Skin epidermis (tissue), 12 donors: ENCODE measurements at regions not wholly inside any gene's neighbourhood (a gene's known extent, or its start where the extent isn't known, plus 50 kb on each side); places are given as distances from the start of the nearest gene placed in this dataset.
"Not testable (repeated sequence)": the region's sequence is repeated elsewhere in the genome, so short reads cannot be mapped to it uniquely, and the experiment has no call there.

Source experiments
- H3K27ac ChIP-seq, 21 experiments: fragments of 200-600 bp; sonication (generic) in 11 of 21; one replicate each; pipeline ENCODE4 v1.5.0; 2020; ENCODE audit warnings: mild to moderate bottlenecking in 3 of 21, inconsistent platforms in 2 of 21, moderate library complexity in 2 of 21
- H3K4me3 ChIP-seq, 7 experiments: fragments of 200-600 bp; sonication (generic) in 2 of 7; one replicate each; pipeline ENCODE4 v1.5.0; 2020; ENCODE audit warnings: inconsistent platforms in 2 of 7, mild to moderate bottlenecking in 2 of 7, moderate library complexity in 1 of 7

DNA sequence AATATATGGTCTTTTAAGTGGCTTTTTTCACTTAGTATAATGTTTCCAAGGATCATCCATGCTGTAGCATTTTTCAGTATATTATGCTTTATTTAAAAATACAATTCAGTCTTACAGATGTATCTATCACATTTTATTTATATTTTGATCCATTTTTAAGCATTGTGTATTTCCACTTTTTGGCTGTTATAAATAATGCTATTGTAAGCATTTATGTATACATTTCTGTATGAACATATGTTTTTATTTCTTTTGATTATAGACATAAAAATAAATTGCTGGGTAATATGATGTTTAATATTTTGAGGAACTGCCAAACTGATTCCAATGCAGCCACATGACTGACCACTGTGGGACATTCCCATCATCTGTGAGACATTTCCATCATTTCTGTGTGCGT, 1662.0 kb downstream of the REEP3 start:
- Histone ChIP-seq H3K27ac (no peak overlapping the region), H3K4me3 (no peak overlapping the region)

GRCh38 chr10:65186668-65187067, 1665.5 kb downstream of the REEP3 start:
- H3K4me3 ChIP-seq, H3K27ac ChIP-seq: not testable (repeated sequence)

DNA sequence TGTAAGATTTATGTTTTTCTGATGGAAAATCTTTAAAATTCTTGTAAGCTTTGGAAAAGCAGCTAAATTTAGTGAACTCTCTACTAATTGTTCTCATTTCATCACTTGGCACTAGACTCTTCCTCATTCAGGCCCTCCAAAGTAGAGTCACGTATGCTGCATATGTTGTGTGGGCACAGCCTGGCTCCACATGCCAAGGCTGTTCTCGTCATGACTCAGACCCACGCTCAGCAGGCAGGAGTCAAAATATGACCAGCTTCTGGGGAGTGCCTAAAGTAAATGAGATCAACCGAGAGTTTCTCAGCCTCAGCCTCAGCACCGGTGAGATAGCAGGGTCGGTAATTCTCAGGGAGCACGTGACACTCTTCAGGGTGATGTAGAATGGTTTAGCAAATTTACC, 1672.9 kb downstream of the REEP3 start:
- H3K4me3 ChIP-seq = no peak overlapping the region
- H3K27ac ChIP-seq = no peak overlapping the region

- Histone ChIP-seq H3K27ac (no peak overlapping the region), H3K4me3 (no peak overlapping the region)
Measured at GRCh38 chr10:65194555-65194954, 1673.4 kb downstream of the REEP3 start.

DNA sequence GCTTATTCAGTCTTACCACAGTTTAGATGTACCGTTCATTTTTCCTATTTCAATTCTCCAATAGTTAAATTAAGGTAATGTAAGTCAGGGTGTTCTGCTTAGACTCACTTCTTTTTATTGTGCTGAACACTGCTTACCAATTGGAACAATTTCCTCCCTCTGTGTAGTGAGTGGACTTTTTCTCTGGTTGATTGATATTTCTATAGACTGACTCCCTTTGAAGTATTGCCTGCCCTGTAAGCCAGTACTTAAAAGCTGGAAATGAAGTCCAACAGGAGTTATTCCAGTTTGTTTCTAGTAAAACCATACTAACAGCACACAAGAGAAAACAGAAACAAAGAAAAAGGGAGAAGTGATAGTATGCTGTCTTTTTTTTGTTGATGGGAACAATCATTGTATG, 1674.9 kb downstream of the REEP3 start:
- no peak overlapping the region for H3K4me3 ChIP-seq

DNA sequence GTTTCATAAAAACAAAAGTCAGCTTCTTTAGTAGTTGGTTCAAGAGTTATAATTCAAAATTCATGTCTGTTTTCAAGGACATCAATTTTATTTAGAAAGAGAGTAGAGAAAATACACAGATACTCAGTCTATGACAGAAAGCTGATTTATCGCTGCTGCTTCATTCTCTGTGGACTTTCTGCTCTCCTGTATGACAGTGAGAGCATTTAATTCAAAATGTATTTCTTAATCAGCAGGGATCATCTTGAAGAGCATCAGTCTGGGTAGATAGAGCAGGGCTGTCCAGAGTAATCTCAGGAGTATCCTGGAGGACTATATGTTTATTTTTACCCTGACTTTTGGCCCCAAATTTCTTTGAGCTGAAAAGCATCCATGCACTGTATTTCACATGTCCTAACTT, 1676.7 kb downstream of the REEP3 start:
- Histone ChIP-seq H3K4me3 (no peak overlapping the region), H3K27ac (no peak overlapping the region)

More for the DNA sequence above, 1674.9 kb downstream of the REEP3 start:
- H3K27ac ChIP-seq = no peak overlapping the region

DNA sequence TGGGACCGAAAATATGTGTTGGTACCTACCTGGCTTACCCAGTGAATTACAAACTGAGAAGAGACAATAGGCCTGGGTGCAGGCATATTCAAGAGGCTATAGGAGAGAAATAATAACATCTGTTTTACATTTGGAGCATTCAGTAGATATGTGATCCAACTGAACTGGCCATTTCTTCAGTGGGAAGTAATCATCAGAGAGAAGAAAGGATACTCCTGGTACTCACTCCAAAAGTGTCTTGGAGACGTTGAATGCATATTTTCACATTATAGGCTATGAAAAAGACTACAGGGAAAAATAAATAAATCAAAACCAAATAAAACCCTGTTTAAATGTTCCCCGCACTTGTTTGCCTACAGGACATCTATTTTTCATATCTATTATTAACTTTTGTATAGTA, 1680.3 kb downstream of the REEP3 start:
- no peak overlapping the region for H3K4me3 ChIP-seq
- H3K27ac ChIP-seq = no peak overlapping the region

- H3K27ac ChIP-seq = no peak overlapping the region
- no peak overlapping the region for H3K4me3 ChIP-seq
Measured at GRCh38 chr10:65204999-65205398, 1683.8 kb downstream of the REEP3 start.

DNA sequence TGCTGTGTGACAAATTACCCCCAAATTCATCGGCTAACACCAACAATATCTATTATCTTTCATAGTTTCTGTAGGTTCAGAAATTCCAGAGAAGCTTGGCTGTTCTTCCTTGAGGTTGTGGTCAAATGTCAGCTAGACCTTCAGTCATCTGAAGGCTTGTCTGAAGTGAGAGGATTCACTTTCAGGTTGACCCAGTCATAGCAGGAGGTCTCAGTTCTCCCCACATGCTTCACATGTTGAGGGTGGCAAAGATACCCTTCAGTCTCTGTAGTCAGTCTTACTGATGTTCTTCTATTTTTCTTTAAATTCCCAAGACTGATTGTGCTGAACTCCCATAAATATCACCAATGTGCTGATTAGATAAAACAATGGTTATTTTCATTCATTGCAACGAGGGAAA, 1692.0 kb downstream of the REEP3 start:
- Histone ChIP-seq H3K4me3 (no peak overlapping the region), H3K27ac (no peak overlapping the region)

DNA sequence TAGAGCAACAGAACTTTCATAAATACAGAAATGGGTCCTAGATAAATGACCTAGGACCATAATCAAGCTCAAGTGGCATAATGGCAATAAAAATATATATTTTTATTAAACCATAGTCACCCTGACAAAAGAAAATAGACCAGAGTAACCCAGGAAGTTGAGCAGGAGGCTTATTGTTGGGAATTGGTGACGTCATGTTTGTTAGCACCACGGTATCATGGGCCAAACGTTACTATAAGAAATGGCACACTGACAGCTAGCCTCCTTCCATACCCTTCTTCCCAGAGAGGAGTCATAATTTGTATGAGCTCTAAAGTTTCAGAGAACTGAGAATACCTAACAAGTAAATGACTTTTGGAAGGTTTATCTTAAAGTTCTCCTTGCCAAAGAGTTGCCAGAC, 1698.2 kb downstream of the REEP3 start:
- Histone ChIP-seq H3K4me3 (no peak overlapping the region), H3K27ac (no peak overlapping the region)

GRCh38 chr10:65231148-65231547, 1694.7 kb upstream of the LRRTM3 start:
- Histone ChIP-seq H3K27ac (no peak overlapping the region), H3K4me3 (no peak overlapping the region)

- no peak overlapping the region for H3K27ac ChIP-seq
- H3K4me3 ChIP-seq = no peak overlapping the region
Measured at GRCh38 chr10:65234261-65234660, 1691.6 kb upstream of the LRRTM3 start.

DNA sequence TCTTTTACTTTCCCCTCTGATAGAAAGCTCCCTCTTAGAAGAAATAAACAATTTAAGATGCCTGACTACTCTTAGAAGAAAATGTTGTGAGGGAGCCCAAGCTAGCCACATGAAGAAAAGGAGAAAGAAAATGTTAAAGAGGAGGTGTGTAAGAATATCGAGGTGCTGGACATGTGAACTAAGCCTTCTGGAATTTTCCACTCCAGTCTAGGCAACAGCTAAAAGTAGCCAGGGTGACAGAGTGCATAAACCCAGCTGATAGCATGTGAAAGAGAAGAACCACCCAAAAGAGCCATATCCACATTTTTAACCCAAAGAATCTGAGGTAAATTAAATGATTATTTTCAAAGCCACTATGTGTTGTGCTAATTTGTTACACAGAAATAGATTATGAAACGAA, 1690.6 kb upstream of the LRRTM3 start:
- H3K27ac ChIP-seq = no peak overlapping the region
- H3K4me3 ChIP-seq = no peak overlapping the region

GRCh38 chr10:65235846-65236245, 1690.0 kb upstream of the LRRTM3 start:
- Histone ChIP-seq H3K4me3 (no peak overlapping the region), H3K27ac (no peak overlapping the region)

DNA sequence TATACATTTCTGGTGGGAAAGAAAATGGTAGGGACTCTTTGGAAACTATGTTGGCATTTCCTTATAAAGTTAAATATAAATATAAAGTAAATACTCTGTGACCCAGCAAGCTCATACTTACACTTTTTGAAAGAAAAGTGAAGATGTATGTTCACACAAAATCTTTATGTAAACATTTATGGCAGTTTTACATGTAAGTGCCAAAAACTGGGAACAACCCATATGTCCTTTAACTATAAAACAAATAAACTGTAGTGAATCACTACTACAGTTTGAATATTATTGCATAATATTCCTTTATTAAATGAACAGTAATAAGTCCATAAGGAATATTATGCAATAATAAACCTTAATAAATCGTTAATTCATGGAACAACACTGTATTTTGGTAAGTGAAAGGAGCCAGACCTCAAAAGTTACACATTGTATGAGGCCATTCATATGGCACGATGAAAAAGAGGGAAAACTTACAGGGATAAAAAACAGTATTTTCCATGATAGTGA, 1660.3 kb upstream of the LRRTM3 start:
- Histone ChIP-seq H3K4me3 (no peak overlapping the region), H3K27ac (no peak overlapping the region)

DNA sequence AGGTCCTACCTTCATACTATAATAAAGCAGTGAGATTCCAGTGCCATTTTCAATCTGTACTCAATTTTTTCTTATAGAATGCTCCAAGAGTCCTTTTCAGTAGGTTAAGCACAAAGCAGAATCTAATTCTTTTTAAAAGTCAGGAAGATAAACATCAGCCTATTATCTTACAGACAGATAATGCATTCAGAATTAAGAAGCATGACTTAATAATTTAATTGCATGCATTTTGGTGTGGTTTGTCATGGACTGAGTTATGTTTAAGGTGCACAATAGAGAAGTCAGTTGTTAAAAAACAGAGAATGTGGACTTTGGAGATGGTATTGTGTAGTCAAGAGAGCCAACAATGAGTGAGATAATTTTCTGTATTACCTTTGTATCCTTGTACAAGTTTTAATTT, 1656.3 kb upstream of the LRRTM3 start:
- not testable (repeated sequence) for H3K27ac ChIP-seq, H3K4me3 ChIP-seq

DNA sequence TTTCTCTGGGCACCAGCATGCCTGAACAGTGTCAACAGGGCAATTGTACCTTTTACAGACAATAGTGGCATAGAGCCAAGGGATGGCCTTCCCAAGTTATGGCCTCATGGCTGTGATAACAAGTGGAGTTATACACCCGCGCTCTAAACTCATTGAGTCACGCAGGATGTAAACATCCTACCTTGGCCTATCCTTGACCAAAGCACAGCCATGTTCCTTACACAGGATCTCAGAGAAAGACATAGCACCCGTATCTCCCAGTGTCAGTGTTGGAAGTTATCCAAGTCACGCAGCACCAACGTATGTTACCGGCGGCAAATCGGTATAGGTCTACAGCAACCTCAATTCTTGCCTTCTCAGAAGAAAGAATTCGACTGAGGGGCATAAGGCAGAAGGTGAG, 1654.9 kb upstream of the LRRTM3 start:
- H3K4me3 ChIP-seq = no peak overlapping the region

GRCh38 chr10:65273115-65273514, 1652.7 kb upstream of the LRRTM3 start:
- no peak overlapping the region for H3K4me3 ChIP-seq
- H3K27ac ChIP-seq = no peak overlapping the region

More for the DNA sequence above, 1654.9 kb upstream of the LRRTM3 start:
- no peak overlapping the region for H3K27ac ChIP-seq

DNA sequence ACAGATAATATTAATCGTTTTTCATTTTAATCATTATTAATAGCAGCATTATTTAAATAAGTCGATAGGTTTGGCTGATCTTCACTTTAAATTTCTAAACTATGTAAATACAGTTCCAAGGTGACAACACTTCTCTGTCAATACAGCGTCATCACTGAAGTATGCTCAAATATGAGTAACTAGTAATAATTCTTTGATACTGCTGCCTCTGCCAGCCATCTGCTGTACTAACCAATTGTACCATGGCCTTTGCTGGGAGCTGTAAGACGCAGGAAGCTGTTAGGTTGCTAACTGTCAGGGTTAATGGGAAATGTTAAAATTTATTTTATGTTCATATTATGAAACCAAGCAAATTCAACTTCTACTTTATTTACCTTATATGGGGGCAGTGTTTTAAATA, 1650.5 kb upstream of the LRRTM3 start:
- Histone ChIP-seq H3K4me3 (no peak overlapping the region), H3K27ac (no peak overlapping the region)

DNA sequence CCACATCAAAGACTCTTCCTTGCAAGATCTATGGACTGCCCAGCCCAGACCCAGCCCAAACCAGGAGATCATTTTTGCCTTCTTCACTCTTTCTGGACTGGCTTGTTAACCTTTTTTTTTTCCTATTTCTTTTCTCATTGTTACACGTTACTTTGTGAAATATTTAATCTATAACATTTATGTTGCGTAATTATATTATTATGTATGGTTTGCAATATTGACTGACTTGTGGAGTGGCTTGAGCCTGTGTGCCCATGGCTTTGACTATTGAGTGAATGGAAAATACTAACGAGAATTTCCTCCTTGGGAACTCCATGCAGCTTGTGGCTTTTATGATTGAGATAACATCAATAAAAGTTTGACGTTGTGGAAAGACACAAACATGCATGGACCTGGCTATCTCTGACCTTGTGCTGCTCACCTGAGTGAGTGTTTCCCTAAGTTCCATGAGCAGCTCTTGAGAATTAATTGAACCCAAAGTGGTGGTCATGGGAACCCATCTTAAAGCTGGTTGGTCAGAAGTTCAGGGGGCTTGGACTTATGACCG, 1641.3 kb upstream of the LRRTM3 start:
- H3K4me3 ChIP-seq = no peak overlapping the region
- H3K27ac ChIP-seq = no peak overlapping the region

GRCh38 chr10:65285726-65286125, 1640.1 kb upstream of the LRRTM3 start:
- not testable (repeated sequence) for H3K27ac ChIP-seq, H3K4me3 ChIP-seq

- Histone ChIP-seq H3K27ac (no peak overlapping the region), H3K4me3 (no peak overlapping the region)
Measured at GRCh38 chr10:65291286-65291685, 1634.5 kb upstream of the LRRTM3 start.
